HG03064 (cell line): ENCODE measurements at regions not wholly inside any gene's neighbourhood (a gene's known extent, or its start where the extent isn't known, plus 50 kb on each side); places are given as distances from the start of the nearest gene placed in this dataset.

Source experiments
- ATAC-seq: cut with Tn5 transposase; IDR thresholded peaks from one replicate; pipeline ENCODE4 v1.9.1; 2021; ENCODE audit warnings: low read depth; ENCODE audit not compliant: unreplicated experiment

DNA sequence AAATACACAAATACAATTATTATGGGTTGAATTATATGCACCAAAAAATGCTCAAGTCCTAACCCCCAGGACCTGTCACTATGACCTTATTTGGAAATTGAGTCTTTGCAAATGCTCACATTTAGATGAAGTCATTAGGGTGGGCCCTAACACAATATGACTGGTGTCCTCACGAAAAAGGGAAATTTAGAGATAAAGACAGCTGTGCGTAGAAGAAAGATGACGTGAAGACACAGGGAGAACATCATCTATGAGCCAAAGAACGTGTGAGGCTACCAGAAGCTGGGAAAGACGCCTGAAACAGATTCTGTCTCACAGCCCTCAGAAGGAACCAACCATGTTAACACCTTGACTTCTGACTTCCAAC lies 259.2 kb downstream of the EMP1 start:
- no peak for ATAC-seq

DNA sequence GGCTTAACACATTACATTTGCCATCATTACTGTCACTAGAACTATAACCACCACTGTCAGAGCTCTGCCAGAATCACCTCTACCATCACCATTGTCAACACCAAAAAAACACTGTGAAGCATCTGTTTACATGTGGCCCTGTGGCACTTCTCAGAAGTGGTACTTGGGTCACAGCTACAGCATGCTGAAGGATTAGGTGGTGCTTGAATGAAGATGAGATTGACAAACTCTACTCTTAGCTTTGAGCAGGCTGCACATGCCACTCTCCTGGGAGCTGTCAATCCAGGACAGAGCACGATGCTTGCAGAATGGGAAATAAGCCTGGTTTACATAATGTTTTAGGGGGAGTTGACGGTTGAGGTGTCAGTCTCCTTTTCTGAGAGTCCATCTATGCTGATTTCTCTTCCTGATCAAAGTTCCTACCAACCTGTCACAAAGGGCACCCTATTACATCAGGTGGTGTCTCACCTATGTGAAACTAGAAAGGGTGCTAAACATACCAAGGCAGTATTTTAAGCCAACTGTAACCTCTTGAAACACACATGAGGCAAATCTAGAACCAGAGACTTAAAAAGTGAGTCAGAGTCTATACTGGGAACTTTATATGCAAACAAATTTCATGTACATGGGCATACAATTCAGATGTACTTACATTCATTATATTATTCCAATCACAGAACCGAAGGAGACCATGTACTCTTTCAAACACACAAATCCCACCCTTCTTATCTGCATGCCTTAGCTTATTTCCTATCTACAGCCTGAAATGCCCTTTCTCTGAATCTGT lies 258.7 kb downstream of the EMP1 start:
- ATAC-seq, result no peak

DNA sequence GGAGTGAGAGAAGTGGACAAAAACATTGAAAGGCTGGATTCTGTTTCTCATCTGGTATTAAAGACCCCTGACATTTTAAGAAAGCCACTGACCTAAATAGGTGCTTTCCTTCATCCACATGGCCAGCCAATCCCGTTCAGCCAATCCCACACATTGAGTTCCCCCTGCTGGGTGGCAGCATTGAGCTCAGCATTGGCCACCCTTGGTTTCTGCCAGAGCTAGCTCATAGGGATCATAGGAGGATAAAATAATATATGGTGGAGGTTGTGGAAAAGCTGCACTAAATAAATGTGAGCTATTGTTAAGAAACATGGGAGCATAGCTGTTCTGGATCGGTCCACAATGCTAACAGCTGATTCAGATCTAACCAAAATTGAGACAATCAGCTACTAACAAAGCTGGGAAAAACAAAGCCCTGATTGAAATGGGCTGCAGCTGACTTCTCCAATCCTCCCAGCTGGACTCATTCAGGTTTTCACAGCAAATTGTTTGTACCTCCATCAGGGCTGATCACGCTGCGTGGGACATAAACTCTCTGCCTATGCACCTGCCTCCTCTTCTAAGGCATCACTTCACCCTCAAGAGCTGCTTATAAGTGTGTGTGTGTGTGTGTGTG lies 256.5 kb downstream of the EMP1 start:
- ATAC-seq, result no peak

DNA sequence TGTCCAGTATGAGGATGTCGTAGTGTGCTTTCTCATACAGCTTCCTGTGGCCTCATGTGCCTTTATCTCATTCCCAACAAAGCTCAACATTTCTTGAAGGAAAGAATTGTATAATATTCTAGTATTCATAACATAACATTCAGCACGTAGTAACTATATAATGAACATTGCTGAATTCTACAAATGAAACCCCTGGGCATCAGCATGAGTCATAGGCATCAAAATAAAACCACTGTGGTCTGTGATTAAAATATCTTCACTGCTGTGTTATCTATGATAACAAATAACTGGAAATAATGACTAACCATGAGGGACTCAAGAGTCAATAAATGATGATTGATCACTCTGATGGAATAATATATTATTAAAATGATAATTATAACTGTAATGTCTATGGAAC lies 255.2 kb downstream of the EMP1 start:
- ATAC-seq, result no peak

DNA sequence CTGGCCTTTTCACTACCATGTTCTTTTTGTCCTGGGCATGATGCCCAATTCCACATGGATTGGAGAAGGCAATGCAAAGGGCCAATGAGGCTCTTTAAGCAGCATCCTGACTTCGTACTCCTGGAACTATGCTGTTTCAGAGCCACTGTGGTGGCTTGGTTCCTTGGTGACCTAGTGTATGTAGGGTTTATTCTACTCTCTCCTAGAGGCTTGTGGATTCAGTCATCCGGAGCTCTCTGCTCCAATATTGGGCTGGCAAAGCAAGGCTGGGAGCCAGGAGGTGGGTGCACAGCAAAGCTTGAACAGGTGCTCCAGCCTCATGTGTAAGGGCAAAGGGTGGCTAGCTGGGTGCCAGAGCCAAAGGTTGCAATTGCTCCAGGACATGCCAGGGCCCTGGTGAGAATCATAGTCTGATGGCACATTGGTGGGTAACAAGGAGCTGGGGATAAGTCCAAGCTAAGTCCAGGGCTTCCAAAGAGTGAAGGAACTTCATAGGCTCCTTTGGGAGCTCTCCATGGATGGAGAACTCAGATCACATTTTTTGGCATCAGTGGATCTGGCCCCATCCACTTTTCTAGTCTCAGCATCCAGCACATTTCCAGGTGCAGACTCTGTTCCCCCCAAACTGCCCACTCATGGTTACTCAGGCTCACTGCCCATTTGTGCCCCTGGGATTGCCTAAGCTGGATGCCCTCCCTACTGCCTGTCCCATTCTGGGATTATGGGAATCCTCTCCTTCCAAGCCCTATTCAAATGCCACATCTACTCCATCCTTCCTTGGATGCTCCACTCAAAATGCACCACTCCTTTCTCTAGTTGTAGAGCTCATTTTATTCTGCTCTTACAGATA lies 253.9 kb downstream of the EMP1 start:
- no peak for ATAC-seq

DNA sequence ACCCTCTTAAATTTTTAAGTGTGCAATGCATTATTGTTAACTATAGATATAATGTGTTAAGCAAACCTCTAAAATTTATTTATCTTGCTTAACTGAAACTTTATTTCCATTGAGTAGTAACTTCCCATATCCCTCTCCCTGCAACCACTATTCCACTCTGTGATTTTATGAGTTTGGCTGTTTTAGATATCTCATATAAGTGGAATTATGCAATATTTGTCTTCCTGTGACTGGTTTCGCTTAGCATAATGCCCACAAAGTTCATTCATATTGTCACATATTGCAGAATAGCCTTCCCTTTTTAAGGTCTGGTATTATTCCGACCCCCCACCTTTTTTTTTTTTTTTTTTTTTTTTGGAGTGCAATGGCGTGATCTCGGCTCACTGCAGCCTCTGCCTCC lies 247.6 kb downstream of the EMP1 start:
- ATAC-seq, result no peak

DNA sequence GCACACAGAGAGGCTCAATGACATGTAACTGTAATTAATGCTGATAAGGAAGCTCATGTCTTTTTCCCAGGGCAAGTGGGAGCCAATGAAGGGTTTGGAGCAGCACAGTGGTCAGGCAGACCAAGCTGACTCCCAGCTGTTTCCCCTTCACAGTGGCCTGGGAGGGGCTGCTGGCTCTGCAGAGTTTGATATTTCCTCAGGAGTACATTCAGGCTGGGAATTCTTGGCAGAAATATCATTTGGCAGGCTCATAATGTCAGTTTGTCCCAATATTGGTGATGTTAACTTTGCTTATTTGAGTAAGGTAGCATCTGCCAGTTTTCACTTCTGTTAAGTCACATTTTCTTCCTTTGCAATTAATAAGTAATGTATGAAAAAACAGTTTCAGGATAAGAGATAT lies 247.0 kb downstream of the EMP1 start:
- ATAC-seq, result no peak

DNA sequence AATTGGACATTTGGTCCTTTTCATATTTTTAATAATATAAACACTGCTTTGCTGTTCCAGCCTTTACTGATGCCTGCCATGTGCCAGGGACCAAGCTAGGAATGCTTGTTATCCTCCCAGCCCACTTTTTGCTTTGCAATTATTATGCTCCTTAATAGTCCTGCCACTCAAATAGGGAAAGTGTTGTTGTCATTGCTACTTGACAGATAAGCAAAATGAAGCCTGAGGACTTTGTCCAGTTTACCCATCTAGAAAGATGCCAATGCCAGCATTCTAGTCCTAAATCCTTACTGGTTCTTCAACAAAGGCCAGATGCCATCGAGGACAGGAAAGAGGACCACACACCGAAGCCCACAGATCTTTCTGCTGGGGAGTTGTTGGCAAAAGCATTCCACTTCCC lies 246.5 kb downstream of the EMP1 start:
- ATAC-seq, result no peak

DNA sequence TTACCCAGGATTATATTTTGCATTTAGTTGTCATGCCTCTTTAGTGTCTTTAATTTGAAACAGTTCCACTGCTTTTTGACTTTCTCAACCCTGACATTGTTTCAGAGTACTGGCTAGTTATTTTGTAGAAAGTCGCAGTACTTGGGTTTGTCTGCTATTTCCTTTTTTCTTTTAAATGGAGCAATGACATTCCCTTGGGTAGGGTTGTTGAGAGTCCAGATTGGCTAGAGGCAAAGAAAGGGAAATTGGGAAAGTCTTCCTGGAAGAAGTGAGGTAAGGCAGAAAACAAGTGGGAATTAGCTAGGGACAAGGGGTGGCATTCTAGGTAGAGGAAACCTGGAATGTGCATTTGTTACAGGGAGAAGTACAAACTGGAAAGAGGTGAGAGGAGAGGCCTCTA lies 245.9 kb downstream of the EMP1 start:
- no peak for ATAC-seq

DNA sequence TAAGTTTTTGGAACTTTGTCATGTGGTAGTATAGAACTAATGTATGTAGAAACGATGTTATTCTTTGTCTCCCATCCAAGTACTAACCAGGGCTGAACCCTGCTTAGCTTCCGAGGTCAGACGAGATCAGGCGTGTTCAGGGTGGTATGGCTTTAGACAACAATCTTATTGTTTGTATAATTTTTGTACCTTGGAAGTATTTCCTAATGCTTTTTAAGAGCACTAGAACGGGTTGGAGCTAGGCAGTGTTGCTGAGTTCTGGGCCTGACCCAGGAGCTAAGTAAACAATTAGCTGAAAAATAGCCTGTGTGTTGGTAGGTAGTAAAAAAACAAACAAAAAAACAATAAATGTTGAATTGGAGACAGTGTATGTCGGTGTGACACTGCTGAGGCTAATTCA lies 244.3 kb downstream of the EMP1 start:
- ATAC-seq, result no peak

DNA sequence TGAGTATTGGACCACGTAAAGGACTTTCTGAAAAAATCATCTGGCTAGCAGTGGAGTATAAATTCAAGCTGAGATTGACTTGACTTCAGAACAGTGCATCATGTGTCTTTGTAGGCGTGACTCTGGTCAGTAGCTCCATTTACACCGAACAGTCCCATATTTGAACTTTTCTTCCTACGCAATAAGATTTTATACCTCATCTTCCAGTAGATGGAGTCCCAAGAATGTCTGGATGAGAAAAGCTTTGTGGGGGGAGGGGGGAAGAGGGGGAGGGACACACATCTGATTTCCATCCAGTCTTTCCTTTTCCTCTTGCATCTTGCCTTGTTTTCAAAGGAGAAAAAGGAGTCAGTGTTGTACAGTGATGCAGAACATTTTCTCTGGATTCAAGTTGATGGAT lies 241.0 kb downstream of the EMP1 start:
- no peak for ATAC-seq

DNA sequence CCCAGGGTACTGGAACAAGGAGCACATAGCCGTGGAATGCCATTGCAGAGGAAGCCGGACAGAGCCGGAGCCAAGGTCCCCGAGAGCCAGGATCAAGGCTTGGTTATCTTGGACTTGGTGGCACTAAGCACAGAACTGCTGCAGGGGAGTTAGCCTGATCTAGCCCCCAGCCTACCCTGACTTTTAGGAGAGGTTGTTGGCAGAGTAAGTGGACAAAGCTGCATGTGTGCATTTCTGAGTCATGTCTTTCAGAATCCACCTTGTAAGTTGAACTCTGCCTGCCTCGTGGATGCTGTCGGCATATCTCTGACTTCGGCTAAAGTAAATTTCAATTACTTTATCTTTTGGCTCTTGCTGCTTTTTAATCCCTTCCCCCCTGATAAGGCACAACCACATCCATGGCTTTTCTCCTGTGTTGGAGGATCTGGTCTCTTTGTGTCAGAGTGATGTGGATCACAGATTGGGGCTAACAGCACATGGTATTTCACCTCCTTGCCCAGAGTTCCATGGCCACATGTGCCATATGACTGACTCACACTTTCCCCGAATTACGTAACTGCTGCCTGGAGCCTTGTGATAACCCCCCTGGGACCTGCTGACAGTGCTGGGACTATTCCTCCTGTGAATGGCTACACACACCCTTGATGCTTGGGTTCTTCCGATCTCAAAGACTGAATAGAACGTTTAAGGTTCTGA lies 240.3 kb downstream of the EMP1 start:
- ATAC-seq, result no peak

DNA sequence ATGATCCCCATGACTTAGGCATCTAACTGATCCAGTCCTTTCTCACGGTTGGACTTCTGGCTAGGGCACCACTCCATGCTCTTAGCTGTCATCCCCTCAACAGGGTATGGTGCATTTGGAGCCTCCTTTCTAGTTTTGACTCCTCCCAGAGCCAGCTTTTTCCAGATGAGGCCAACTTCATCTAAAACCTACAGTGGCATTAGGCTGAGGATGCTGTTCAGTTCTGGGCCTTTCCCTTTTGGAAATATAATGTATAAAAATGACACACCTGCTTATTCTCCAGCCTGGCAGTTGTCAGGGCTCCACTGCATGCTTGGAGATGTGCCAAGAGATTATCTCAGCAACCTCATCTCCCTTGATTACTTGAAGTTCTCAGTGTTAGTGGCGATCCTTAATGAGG lies 239.7 kb downstream of the EMP1 start:
- no peak for ATAC-seq

DNA sequence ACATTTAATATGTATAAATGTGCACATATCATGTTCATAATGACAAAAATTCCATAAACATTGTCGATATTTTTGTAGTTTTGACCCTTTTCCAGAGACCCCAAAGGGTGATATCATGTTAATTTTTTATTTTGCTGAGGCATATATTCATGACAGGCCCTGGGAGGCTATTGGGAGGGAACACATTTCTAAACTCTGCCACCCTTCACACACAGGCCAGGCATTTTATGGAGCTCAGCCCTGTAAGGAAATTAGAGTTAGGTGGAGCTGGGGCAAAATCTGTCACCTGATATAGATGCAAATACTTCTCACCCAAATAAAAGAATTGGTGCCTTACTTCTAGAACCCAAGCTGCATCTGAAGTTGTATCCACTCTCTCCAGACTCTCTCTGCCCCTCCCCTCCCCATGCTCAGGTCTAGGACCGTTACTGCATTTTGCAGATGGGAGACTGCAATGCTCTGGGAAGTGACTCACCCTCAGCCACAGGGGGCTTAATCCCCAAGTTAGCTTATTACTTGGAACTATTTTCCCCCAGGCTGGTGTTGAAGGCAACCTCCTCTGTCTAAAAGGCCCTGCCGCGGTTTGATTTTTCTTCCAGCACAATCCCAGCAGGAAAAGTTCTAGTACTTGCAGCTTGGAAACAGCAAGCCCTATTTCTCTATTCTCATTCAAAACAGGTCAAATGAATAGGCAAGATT lies 238.9 kb downstream of the EMP1 start:
- ATAC-seq, result no peak

DNA sequence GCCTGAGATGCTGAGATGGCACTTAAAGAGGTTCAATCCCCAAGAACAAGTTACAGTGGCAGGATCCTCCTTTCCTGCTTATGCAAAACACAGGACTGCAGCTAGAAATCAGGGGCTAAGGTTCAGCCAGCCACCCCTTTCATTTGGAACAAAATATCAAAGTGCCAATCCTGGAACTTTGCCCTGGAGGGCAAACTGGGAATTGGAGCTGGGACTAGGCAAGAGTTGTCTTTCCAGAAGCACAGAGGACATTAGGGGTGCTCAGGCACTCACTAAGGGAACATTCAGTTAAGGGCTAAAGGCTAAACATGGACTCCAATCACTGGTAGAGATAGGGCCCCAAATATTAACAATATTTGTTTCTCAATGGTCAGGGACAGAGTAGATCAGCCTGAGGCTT lies 237.2 kb downstream of the EMP1 start:
- no peak for ATAC-seq

DNA sequence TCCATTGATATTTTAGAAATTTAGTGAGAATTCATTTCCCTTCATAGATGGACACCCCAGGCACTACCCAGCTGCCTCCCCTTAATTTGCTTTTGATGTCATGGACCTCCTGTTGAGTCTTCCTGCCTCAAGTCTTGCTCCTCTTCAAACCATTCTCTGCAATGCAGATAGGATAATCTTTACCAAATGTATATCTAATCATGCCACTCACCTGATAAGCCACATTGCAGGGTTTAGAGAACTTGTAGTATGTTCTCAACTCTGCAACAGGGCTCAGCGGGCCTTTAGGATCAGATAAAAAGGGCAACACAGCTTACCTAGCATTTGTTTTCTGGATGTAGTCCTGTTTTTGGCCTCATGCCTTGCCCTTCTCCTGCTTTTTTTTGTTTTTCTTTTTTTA lies 234.5 kb downstream of the EMP1 start:
- no peak for ATAC-seq

DNA sequence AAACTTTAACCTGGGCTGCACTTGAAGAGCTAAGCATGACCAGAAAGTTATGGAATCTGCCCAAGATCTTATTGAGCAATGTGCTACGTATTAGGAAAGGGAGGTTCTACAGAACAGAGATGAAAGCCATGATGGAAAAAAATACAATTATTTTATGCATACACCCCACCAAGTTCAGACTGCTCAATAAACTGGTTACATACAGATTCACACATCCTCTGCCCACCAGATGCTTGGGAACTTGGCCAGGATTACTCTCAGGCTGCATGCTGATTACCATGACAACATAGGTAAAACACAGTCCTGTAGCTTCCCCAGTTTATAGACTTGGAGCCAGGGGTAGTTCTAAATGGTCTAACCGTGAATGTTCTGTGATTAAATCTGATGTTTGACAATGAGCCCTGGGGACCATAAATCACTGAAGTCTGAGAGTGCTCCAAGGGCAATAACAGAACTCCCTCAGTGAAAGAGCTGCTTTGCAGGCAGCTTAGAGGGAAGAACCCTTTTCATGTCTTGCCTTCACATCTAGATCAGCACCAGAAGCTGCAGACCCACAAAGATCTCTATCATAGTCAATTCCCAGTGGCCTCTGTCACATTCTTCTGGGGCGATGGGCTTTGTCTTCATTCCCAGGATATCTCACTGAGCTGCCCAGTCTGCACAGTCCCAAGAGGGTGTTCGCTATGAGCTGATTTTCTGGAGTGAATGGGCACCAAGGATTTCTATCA lies 232.2 kb downstream of the EMP1 start:
- no peak for ATAC-seq

DNA sequence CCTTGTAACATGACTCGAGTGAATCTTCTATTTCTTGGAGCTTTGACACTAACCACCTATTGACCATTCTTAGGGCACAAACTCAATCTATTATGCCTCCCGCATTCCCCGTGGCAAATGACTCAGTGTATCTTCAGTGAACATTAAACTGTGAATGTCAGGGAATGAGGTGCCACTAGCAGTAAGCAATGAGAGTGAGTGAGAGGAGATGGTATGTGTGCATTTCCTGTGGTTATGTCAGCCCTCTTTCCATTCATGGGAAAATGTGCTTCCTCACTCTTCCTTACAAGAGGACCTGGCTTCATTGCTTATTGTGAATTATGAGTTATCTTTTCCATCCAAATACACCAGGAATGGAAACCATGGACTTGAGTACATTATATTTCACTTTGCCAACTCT lies 229.2 kb downstream of the EMP1 start:
- no peak for ATAC-seq

DNA sequence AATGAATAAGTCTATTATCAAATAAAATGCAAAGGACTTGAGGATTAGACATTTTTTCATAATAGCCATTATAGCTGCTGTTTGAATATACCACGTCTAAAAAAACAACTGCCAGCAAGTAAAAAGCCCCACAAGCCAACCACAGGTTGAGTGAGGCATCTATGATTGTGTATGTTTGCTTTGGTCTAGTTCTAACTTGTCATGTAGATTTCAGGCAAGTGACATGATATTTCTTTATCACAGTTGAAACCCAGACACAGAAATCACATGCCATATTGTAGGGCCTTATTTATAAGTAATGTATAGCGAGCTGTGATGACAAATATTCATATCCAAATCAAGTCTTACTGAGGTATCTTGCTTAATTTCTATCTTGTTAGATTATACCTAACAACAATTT lies 225.8 kb downstream of the EMP1 start:
- ATAC-seq, result no peak

DNA sequence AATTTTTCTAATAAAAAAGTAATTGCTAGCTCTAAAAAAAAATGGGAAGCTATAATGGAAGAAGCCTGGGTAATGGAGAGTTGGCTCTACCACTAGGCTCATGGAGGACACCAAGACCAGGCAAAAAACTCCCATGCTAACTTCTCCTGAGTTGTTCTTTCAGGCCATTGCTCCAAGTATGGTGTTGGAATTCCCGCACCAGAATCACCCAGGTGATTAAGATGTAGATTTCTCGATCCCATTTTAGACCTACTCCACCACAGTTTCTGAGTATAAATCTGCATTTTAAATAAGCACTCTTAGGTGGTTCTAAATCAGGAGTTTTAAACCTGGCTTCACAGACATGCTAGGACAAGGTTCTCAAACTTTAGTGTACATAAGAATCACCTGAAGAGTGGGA lies 221.0 kb downstream of the EMP1 start:
- ATAC-seq, result no peak
